GM18868 (cell line): ENCODE measurements at regions not wholly inside any gene's neighbourhood (a gene's known extent, or its start where the extent isn't known, plus 50 kb on each side); places are given as distances from the start of the nearest gene placed in this dataset.
"Not testable (repeated sequence)": the region's sequence is repeated elsewhere in the genome, so short reads cannot be mapped to it uniquely, and the experiment has no call there.

Experiments used
- ATAC-seq: cut with Tn5 transposase; IDR thresholded peaks from one replicate; pipeline ENCODE4 v1.9.1; 2021; ENCODE audit warnings: mild to moderate bottlenecking, moderate library complexity; ENCODE audit not compliant: unreplicated experiment

DNA sequence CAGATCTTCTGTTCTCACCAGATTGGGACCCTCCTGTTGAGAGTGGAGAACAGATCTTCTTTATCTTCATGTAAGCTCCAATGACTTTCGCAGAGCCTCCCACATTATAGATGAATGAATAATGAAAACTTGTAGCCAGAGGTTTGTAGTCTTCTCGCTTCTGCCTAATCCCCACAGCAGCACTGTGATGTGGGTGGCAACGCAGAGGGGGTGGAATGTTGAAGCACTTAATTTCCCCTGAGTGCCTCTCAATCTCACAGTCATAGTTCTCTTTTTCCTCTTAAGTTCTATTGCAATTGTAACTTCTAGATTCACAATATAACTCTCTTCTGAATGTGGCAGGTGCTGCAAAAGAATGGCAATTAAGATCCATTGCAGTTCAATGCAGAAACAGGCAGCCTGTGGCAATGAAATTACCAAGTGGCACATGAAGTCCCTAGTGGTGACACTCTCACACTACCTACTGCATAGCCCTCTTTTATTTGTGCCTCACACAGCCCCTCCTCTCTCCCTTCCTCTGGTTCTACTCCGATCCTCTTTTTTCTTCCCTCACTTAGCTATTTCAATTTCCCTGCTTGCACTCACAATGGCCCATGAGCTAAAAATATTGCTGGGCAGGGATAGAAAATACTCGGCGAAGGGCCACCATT is 281.9 kb downstream of the UBE3D start:
- ATAC-seq = peak; percentile 68

DNA sequence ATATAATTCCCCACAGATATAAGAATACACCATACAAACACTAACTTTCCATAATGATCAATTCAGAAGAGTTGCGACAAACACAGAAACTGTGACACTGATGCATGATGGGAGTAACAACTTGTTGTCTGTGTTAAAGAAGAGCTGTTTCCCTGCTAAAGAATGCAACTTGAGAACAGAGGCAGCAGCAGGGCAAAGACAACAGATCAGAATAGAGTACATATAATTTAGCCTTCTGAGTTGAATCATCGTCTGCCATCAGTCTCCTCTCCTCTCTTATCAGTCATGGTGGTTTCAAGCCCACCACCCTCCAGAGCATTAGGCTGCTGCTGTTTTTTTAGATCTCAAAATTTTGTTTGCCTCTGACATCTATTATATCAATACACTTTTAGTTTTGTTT is 280.4 kb downstream of the UBE3D start:
- ATAC-seq = no peak

DNA sequence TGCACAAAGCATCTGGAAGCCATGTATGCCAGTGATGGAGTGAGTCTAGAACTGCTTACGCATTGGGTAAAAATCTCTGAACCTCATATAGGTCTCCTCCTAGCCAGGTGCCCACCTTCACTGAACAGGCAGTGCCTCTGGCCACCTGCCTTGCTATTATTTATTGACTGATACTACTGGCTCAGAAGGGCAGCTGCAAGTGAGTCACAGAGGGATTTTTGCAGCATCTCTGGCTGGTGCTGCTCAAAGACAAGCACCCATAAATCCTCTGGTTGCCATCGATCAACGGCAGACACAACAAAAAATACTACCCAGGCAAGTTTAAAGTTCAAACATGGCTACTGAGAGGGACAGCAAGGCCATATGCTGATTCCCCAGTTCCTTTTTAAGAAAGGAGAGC is 279.4 kb downstream of the UBE3D start:
- ATAC-seq = no peak

DNA sequence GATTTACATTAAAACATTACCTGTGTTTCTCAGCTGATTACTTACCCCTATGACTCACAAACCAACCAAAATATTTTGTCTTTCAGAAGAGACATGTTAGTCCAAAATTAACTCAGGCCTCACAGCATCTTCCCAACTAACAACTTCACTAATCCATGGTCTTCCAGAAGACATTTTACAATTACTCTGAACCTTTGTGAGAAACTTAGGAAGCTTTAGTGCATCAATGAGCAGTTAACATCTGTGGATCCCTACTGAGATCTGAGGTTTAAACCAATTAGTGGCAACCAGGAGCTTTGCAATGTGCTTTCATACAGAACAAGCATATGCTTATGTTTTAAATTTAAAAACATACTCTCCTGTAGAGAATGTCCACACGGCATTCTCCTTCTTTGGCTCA is 269.7 kb downstream of the UBE3D start:
- ATAC-seq = no peak

DNA sequence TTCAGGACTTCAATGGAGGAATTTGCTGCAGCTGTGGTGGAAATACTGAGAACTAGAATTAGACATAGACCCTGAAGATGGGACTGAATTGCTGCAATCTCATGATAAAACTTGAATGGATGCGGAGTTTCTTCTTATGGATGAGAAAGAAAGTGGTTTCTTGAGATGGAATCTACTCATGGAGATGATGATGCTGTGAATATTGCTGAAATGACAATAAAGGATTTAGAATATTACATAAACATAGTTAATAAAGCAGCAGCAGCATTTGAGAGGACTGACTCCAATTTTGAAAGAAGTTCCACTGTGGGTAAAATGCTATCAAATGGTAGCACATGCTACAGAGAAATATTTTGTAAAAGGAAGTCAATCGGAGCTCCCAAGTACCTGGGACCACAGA is 264.6 kb downstream of the UBE3D start:
- no peak for ATAC-seq

DNA sequence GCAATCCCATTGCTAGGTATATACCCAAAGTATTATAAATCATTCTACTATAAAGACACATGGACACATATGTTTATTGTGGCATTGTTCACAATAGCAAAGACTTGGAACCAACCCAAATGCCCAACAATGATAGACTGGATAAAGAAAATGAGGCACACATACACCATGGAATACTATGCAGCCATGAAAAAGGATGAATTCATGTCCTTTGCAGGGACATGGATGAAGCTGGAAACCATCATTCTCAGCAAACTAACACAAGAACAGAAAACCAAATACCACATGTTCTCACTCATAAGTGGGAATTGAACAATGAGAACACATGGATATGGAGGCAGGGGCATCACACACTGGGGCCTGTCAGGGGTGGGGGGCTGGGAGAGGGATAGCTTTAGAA is 249.4 kb downstream of the UBE3D start:
- ATAC-seq = not testable (repeated sequence)

DNA sequence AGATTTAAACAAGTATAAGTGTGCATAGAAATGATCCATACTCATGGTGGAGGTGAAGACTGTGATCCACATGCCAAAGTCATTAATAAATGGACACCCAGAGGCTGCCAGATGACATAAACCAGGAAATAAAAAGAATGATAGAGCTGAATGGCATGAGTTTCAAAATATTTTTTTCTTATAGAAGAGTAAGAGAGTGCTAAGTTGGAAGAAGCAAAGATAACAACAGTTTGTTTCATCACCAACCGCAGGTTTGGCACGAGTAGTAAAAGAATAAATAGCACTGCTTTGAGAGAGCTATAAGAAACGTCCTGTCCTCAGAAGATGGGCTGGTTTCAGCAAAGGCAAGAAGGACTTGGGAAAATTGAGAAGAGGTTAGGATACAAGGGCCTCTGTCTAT is 246.9 kb downstream of the UBE3D start:
- no peak for ATAC-seq

DNA sequence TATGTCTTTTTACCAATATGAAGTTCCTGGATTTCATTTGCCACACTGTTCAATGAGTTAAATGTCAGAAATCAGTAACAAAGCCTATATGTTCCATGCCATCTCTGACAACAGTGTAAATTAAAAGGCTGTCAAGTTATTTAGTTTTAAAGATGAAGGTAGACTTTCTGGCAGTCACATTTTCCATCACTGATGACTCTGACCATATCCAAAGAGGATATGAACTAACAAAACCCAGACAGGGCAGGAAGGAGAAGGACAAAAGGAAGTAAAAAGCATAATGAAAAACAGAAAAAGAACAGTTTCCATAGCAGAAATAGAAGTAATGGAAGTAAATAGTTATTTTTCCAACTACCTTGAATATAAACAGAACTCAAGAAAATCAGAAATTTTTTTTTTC is 242.3 kb downstream of the UBE3D start:
- ATAC-seq = no peak

DNA sequence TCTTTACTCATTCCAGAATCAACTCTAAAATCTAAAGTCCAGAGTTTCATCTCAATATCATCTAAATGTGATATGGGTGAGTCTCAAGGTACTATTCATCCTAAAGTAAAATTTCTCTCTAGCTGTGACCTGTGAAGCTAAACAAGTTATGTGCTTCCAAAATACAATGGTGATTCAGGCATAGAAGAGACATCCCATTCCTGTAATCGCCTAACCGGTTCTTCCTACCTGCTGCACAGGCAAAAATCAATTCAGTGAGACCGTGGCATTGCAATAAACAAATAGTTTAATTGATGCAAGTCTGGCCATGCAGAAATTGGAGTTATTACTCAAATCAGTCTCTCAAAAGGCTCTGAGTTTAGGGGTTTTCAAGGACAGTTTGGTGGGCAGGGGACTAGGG is 232.8 kb downstream of the UBE3D start:
- no peak for ATAC-seq

DNA sequence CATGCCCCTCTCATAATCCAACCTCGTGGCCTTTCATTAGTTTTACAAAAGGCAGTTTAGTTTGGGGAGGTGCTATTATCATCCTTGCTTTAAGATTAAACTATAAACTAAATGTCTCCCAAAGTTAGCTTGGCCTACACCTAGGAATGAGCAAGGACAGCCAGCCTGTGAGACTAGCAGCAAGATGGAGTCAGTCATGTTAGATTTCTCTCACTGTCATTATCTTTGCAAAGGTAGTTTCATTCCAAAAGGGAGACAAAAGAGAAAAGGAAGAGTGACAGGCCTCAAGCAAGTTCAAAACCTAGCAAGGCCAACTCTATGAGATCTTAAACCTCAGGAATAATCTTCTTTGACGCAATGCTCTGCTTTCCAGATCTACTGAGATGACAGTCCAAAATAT is 232.2 kb downstream of the UBE3D start:
- ATAC-seq = no peak

DNA sequence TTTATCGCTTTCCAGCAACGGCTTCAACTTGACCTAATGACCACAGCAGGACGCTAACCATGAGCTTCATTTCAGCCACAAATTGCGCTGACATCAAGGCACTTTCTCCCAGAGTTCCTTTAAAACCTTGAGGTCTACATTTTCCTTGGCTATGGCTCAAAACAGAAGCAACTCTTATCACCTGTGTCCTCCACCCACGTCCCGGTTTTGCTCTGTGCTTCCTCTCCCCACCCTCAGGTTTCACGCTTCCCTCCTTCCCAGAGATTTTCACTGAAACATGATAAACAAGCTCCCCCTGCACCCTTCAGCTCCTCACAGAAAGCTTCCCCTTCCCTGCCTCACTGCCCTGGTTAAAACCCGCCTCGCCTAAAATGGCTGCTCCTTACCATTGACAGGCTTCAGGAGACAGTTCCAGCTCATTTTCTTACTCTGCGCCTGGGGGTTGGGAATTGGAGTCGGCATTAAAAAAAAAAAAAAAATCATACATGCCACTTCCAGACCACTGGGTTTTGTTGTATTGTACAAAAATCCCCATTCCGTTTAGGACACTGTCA is 229.5 kb downstream of the UBE3D start:
- ATAC-seq = no peak

DNA sequence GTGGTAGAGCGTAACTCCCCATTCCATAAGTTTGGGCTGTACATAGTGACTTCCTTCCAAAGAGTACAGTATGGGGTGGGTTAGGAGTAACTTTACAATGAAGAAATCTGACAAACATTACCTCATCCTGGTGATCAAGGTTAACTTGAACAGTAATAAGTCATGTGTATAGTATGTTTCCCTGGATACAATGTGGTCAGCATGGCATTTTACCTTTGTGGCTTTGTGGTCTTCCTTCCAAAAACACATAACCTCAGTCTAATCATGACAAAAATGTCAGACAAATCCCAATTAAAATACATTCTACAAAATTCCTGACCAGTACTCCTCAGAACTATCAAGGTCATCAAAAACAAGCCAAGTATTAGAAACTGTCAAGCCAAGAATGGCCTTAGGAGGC is 225.1 kb downstream of the UBE3D start:
- ATAC-seq = no peak

DNA sequence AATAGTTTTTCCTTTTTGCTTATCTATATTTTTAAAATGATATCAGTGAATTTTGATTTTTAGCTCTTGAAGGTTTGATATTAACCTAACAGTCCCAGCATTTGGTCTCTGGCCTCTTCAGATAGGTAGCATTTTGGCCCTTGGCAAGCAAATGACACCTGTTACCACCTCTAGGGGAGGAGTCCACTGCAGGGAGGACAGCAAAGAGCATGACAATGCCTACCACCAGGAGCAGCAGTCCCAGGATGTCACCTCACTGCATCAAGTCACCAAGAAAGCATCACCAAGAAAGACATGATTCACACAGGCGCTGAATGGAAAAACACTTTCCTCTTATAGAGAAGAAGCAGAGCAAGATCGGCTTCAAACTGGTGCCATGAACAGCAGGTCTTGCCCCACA is 224.3 kb downstream of the UBE3D start:
- ATAC-seq = no peak
